Mesendoderm (in vitro differentiated cells): ENCODE measurements at regions not wholly inside any gene's neighbourhood (a gene's known extent, or its start where the extent isn't known, plus 50 kb on each side); places are given as distances from the start of the nearest gene placed in this dataset.
A peak's percentile ranks its signal among the peaks of the same experiment; 100 is the strongest.

ENCODE experiments used
- DNase-seq: peaks from one replicate; pipeline ENCODE4 v3.0.0; 2013
- H2AK5ac ChIP-seq: 2 replicates; pipeline ENCODE4 v1.6.1; 2013; ENCODE audit warnings: low read length, inconsistent platforms
- H2BK120ac ChIP-seq: 2 replicates; pipeline ENCODE4 v1.6.1; 2013; ENCODE audit warnings: low read depth, mild to moderate bottlenecking, low read length, moderate library complexity, mixed read lengths
- H2BK15ac ChIP-seq: replicated peaks from 2 replicates; pipeline ENCODE4 v1.6.1; 2013; ENCODE audit warnings: low read depth, mild to moderate bottlenecking, moderate library complexity
- H2BK5ac ChIP-seq: 2 replicates; pipeline ENCODE4 v1.6.1; 2013; ENCODE audit warnings: low read length, inconsistent platforms
- H3K18ac ChIP-seq: 2 replicates; pipeline ENCODE4 v1.6.1; 2013; ENCODE audit warnings: mild to moderate bottlenecking, low read length, mixed read lengths
- H3K23ac ChIP-seq: one replicate; pipeline ENCODE4 v1.6.1; 2013; ENCODE audit warnings: low read length
- H3K27ac ChIP-seq: 2 replicates; pipeline ENCODE4 v1.5.1; 2013; ENCODE audit warnings: low read depth, mild to moderate bottlenecking, inconsistent platforms, low read length, moderate library complexity
- H3K27me3 ChIP-seq: 2 replicates; pipeline ENCODE4 v1.6.1; 2013; ENCODE audit warnings: low read length, control low read depth, mild to moderate bottlenecking, inconsistent platforms; ENCODE audit not compliant: insufficient read depth, poor library complexity
- H3K36me3 ChIP-seq: 2 replicates; pipeline ENCODE4 v1.6.1; 2013; ENCODE audit warnings: low read length, inconsistent platforms; ENCODE audit not compliant: control insufficient read depth, insufficient read depth
- H3K4ac ChIP-seq: one replicate; pipeline ENCODE4 v1.6.1; 2013; ENCODE audit warnings: low read depth, mild to moderate bottlenecking, low read length, moderate library complexity
- H3K4me1 ChIP-seq: 2 replicates; pipeline ENCODE4 v1.6.1; 2013; ENCODE audit warnings: low read depth, low read length, inconsistent platforms; ENCODE audit not compliant: control insufficient read depth
- H3K4me2 ChIP-seq: 2 replicates; pipeline ENCODE4 v1.6.1; 2013; ENCODE audit warnings: low read length
- H3K4me3 ChIP-seq: 2 replicates; pipeline ENCODE4 v1.5.1; 2013; ENCODE audit warnings: mild to moderate bottlenecking, low read length
- H3K56ac ChIP-seq: one replicate; pipeline ENCODE4 v1.6.1; 2013; ENCODE audit warnings: low read length
- H3K79me1 ChIP-seq: 2 replicates; pipeline ENCODE4 v1.6.1; 2013; ENCODE audit warnings: low read length, inconsistent platforms
- H3K79me2 ChIP-seq: 2 replicates; pipeline ENCODE4 v1.6.1; 2013; ENCODE audit warnings: mild to moderate bottlenecking, low read length; ENCODE audit not compliant: control insufficient read depth, insufficient read depth
- H3K9ac ChIP-seq: 2 replicates; pipeline ENCODE4 v1.6.1; 2013; ENCODE audit warnings: low read length, inconsistent platforms
- H4K5ac ChIP-seq: one replicate; pipeline ENCODE4 v1.6.1; 2013; ENCODE audit warnings: low read length
- H4K8ac ChIP-seq: one replicate; pipeline ENCODE4 v1.6.1; 2013; ENCODE audit warnings: low read depth, mild to moderate bottlenecking, control low read depth, low read length, moderate library complexity
- WGBS: extraction: QIAGEN DNeasy Blood & Tissue Kit; methylation state at CpG from one replicate; pipeline ENCODE4 v1.1.7; 2013; ENCODE audit warnings: low lambda C conversion rate, missing lambda C conversion rate; ENCODE audit not compliant: insufficient coverage; ENCODE audit errors: extremely low coverage; 5-methylcytosine and 5-hydroxymethylcytosine counted together

DNA sequence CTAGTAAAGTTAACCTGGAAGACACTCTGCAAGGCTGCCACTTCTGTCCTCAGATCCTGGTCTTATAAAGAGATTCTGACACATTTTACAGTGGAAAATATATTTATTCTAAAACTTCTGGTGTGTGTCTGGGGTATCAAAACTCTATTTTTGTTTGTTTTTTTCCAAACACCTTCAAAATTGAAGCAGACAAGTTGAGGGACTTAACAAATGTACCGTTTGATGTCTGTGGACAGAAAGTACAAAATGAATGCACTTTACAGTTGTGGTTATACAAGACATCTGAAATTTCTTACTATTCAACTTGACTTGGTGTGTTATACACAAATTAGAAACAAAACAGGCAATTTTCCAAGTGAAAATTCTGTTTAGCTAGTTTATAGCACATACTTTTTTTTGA, 823.2 kb upstream of the SALL3 start:
- no CpG with 5 or more reads among the region's 1 CpG for WGBS

DNA sequence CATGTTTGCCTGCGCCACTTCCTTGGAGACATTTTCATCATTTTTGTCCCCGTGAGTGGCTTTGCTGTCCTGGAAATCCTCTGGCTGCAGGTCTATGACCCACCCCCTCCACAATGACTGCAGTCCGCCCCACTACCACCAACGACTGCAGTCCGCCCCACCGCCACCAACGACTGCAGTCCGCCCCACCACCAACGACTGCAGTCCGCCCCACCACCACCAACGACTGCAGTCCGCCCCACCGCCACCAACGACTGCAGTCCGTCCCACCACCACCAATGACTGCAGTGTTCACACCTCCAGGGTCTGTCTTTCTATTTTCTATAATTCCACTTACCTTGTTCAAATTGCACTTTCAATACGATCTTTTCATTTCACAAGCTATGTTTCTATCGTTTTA, 820.7 kb upstream of the SALL3 start:
- 100% methylated on average over 2 of the region's 17 CpGs for WGBS
- no peaks in the 10 kb centered on the region for H3K36me3 ChIP-seq

More for the DNA sequence above, 823.2 kb upstream of the SALL3 start:
- Histone ChIP-seq H2AK5ac (no peak overlapping the region), H3K4me2 (no peak overlapping the region), H3K79me1 (no peaks in the 10 kb centered on the region), H3K79me2 (no peaks in the 10 kb centered on the region), H2BK15ac (no peak overlapping the region), H2BK5ac (no peak overlapping the region), H3K23ac (no peak overlapping the region), H3K18ac (no peak overlapping the region), H4K8ac (no peak overlapping the region), H3K27ac (no peak overlapping the region), H2BK120ac (no peak overlapping the region), H3K4ac (no peak overlapping the region), H3K36me3 (no peaks in the 10 kb centered on the region), H3K56ac (no peak overlapping the region), H3K27me3 (no peaks in the 10 kb centered on the region), H3K4me3 (no peak overlapping the region), H3K9ac (no peak overlapping the region), H3K4me1 (no peaks in the 10 kb centered on the region), H4K5ac (no peak overlapping the region)
- DNase-seq: peak; percentile 6

DNA sequence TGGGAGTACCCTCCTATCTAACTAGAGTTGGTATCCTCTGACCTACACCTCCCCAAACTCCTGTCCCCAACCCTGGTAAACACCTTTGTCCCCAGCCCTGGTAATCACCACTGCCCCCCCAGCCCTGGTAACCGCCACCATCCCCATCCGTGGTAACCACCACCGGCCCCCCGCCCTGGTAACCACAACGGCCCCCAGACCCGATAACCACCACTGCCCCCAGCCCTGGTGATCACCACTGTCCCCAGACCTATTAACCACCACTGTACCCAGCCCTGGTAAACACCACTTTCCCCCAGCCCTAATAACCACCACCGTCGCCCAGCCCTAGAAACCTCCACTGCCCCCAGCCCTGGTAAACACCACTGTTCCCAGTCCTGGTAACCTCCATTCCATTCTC, 820.2 kb upstream of the SALL3 start:
- Histone ChIP-seq H3K18ac (no peak overlapping the region), H3K4me1 (no peaks in the 10 kb centered on the region), H3K4me2 (no peak overlapping the region), H3K79me2 (no peaks in the 10 kb centered on the region), H3K4me3 (no peak overlapping the region), H3K56ac (no peak overlapping the region), H4K5ac (no peak overlapping the region), H3K23ac (no peak overlapping the region), H4K8ac (no peak overlapping the region), H2BK120ac (no peak overlapping the region), H3K9ac (no peak overlapping the region), H2AK5ac (no peak overlapping the region), H2BK15ac (no peak overlapping the region), H3K27me3 (no peaks in the 10 kb centered on the region), H2BK5ac (no peak overlapping the region), H3K79me1 (no peaks in the 10 kb centered on the region), H3K36me3 (no peaks in the 10 kb centered on the region), H3K4ac (no peak overlapping the region), H3K27ac (no peak overlapping the region)
- WGBS: no CpG with 5 or more reads among the region's 8 CpGs
- no peak for DNase-seq

More for the DNA sequence above, 820.7 kb upstream of the SALL3 start:
- Histone ChIP-seq H2BK5ac (no peak overlapping the region), H4K5ac (no peak overlapping the region), H3K56ac (no peak overlapping the region), H3K18ac (no peak overlapping the region), H3K79me1 (no peaks in the 10 kb centered on the region), H3K4me3 (no peak overlapping the region), H2BK15ac (no peak overlapping the region), H3K9ac (no peak overlapping the region), H3K27ac (no peak overlapping the region), H2AK5ac (no peak overlapping the region), H4K8ac (no peak overlapping the region), H2BK120ac (no peak overlapping the region), H3K4ac (no peak overlapping the region), H3K79me2 (no peaks in the 10 kb centered on the region), H3K23ac (no peak overlapping the region), H3K27me3 (no peaks in the 10 kb centered on the region), H3K4me1 (no peaks in the 10 kb centered on the region), H3K4me2 (no peak overlapping the region)
- no peak for DNase-seq

DNA sequence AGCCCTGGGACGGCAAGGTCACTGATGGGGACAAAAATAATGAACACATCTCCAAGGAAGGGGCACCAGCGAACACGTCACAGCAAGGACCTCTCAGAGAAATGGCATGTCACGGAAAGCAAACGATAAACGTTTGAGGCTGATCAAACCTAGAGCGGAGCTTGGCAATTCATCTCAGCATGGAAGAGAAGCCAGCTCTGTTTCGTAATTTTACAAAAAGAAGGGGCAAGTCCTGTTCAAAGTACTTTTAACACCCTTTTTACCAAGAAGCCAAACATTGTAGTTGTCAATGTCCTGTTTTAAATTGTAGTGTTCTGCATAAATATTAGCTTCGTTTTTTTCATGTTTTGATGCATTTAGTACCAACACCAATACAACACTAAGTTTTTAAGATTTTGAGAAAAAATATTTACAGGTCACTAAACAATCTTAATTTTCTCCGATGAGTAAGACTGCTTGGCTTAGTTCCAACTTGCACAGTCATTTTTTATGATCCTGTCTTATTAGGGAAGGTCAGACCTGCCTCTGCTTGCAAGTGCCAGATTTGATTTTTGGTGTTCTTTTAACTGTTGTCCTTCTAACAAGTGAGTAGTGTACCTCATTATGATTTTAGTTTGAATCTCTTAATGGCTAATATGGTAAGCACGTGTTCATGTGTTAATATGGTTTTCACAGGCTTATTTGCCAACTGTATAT, 818.5 kb upstream of the SALL3 start:
- Histone ChIP-seq H3K4ac (no peak overlapping the region), H3K23ac (no peak overlapping the region), H3K27me3 (no peaks in the 10 kb centered on the region), H4K5ac (no peak overlapping the region), H3K56ac (no peak overlapping the region), H2BK15ac (no peak overlapping the region), H3K18ac (no peak overlapping the region), H2BK5ac (no peak overlapping the region), H3K4me2 (no peak overlapping the region), H3K9ac (no peak overlapping the region), H2AK5ac (no peak overlapping the region), H3K27ac (no peak overlapping the region), H3K4me1 (no peaks in the 10 kb centered on the region), H2BK120ac (no peak overlapping the region), H3K79me2 (no peaks in the 10 kb centered on the region), H3K36me3 (no peaks in the 10 kb centered on the region), H3K4me3 (no peak overlapping the region), H3K79me1 (no peaks in the 10 kb centered on the region), H4K8ac (no peak overlapping the region)
- DNase-seq: no peak
- WGBS: no CpG with 5 or more reads among the region's 11 CpGs

- Histone ChIP-seq H3K79me1 (no peaks in the 10 kb centered on the region), H3K36me3 (no peaks in the 10 kb centered on the region), H4K5ac (no peak overlapping the region), H2BK15ac (no peak overlapping the region), H3K27me3 (no peaks in the 10 kb centered on the region), H3K4me1 (no peaks in the 10 kb centered on the region), H3K4me2 (no peak overlapping the region), H3K9ac (no peak overlapping the region), H3K4ac (no peak overlapping the region), H3K4me3 (no peak overlapping the region), H3K27ac (no peak overlapping the region), H2BK5ac (no peak overlapping the region), H2AK5ac (no peak overlapping the region), H3K79me2 (no peaks in the 10 kb centered on the region), H3K23ac (no peak overlapping the region), H3K56ac (no peak overlapping the region), H2BK120ac (no peak overlapping the region), H4K8ac (no peak overlapping the region), H3K18ac (no peak overlapping the region)
- peak; percentile 4 for DNase-seq
- no CpG with 5 or more reads among the region's 7 CpGs for WGBS
Measured at GRCh38 chr18:78165525-78165924, 814.1 kb upstream of the SALL3 start.

DNA sequence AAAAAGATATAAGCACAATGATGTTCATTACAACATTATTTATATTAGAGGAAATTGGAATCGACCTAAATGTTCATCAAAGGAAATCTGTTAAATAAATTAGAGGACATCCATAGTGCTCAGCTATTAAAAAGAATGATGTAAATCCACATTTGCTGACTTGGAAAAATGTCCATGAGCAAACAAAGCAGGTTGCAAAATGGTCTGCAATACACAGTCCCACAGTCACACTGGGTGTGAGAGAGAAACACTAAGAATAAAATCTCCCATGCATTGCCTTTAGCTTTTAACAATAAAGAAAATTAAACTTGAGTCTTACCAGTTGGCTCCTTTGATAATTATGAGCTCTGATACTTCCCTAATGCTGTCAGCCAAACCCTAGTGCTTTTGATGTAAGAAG, 811.1 kb upstream of the SALL3 start:
- H3K56ac ChIP-seq: no peak overlapping the region
- H2BK15ac ChIP-seq: no peak overlapping the region
- no peak overlapping the region for H3K18ac ChIP-seq
- no peaks in the 10 kb centered on the region for H3K36me3 ChIP-seq
- H4K8ac ChIP-seq: no peak overlapping the region
- no CpG with 5 or more reads among the region's 1 CpG for WGBS
- no peak overlapping the region for H3K9ac ChIP-seq
- H3K4me2 ChIP-seq: no peak overlapping the region
- no peaks in the 10 kb centered on the region for H3K79me1 ChIP-seq
- H3K79me2 ChIP-seq: no peaks in the 10 kb centered on the region
- no peak overlapping the region for H2BK120ac ChIP-seq
- no peaks in the 10 kb centered on the region for H3K4me1 ChIP-seq
- H3K27ac ChIP-seq: no peak overlapping the region
- DNase-seq: no peak
- H3K23ac ChIP-seq: no peak overlapping the region
- H2AK5ac ChIP-seq: no peak overlapping the region
- no peak overlapping the region for H3K4me3 ChIP-seq
- H4K5ac ChIP-seq: no peak overlapping the region
- H3K27me3 ChIP-seq: no peaks in the 10 kb centered on the region
- no peak overlapping the region for H3K4ac ChIP-seq
- H2BK5ac ChIP-seq: no peak overlapping the region
